WERI-Rb-1 (cell line): ENCODE measurements at regions not wholly inside any gene's neighbourhood (a gene's known extent, or its start where the extent isn't known, plus 50 kb on each side); places are given as distances from the start of the nearest gene placed in this dataset.
"Not testable (repeated sequence)": the region's sequence is repeated elsewhere in the genome, so short reads cannot be mapped to it uniquely, and the experiment has no call there.

ENCODE experiments used
- DNase-seq: peaks from one replicate; pipeline ENCODE4 v3.0.0-alpha.2; 2020
- H3K27ac ChIP-seq: fragments of 250-450 bp; sonication (Bioruptor Pico); 2 replicates; pipeline ENCODE4 v1.5.1; 2020; ENCODE audit warnings: mild to moderate bottlenecking, moderate library complexity
- H3K27me3 ChIP-seq: fragments of 250-450 bp; sonication (Bioruptor Pico); 2 replicates; pipeline ENCODE4 v1.5.1; 2021; ENCODE audit warnings: mild to moderate bottlenecking, low read depth, moderate library complexity; ENCODE audit not compliant: insufficient read depth, severe bottlenecking
- H3K36me3 ChIP-seq: fragments of 250-450 bp; sonication (Bioruptor Pico); 2 replicates; pipeline ENCODE4 v1.5.1; 2020; ENCODE audit warnings: mild to moderate bottlenecking, moderate library complexity
- H3K4me3 ChIP-seq: 2 replicates; pipeline ENCODE4 v1.5.1; 2011; ENCODE audit warnings: low read depth, mild to moderate bottlenecking, control low read depth, low read length
- H3K9me3 ChIP-seq: fragments of 250-450 bp; sonication (Bioruptor Pico); 2 replicates; pipeline ENCODE4 v1.5.1; 2021; ENCODE audit warnings: mild to moderate bottlenecking, moderate library complexity; ENCODE audit not compliant: severe bottlenecking
- TF ChIP-seq, protein P1 (sequence below): IDR thresholded peaks from 2 replicates; pipeline ENCODE4 v1.5.1; 2011; ENCODE audit warnings: low read depth, mild to moderate bottlenecking, control low read depth, inconsistent platforms, low read length

DNA sequence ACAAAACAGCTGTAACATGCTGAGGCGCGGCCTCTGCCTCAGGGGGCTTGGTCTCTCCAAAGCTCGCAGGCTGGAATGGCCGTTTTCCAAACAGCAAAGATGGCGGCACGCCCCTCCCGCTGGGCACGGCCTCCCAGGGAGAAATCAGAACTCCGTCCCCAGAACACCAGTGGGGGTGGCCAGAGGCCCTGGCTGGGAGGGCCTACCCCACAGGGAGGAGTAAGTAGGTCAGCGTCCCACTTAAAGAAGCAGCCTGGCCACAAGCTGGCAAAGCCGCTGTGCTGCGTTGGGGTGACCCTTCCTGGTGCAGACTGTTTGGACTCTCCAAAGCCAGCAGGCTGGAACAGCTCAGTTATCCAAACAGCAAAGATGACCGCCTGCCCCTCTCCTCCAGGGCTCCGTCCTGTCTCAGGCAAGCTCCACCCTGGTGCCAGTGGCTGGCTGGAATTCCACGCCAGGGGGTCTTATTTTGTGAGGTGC is 862.8 kb downstream of the TRIML1 start:
- no peak for DNase-seq
- H3K27me3 ChIP-seq, result peaks cover 95% of the 10 kb centered on the region
- peaks cover 13% of the 10 kb centered on the region for H3K9me3 ChIP-seq
- H3K27ac ChIP-seq, result no peak overlapping the region
- no peak overlapping the region for H3K4me3 ChIP-seq
- H3K36me3 ChIP-seq, result no peaks in the 10 kb centered on the region
- TF ChIP-seq, protein P1, sequence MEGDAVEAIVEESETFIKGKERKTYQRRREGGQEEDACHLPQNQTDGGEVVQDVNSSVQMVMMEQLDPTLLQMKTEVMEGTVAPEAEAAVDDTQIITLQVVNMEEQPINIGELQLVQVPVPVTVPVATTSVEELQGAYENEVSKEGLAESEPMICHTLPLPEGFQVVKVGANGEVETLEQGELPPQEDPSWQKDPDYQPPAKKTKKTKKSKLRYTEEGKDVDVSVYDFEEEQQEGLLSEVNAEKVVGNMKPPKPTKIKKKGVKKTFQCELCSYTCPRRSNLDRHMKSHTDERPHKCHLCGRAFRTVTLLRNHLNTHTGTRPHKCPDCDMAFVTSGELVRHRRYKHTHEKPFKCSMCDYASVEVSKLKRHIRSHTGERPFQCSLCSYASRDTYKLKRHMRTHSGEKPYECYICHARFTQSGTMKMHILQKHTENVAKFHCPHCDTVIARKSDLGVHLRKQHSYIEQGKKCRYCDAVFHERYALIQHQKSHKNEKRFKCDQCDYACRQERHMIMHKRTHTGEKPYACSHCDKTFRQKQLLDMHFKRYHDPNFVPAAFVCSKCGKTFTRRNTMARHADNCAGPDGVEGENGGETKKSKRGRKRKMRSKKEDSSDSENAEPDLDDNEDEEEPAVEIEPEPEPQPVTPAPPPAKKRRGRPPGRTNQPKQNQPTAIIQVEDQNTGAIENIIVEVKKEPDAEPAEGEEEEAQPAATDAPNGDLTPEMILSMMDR, result no peak

DNA sequence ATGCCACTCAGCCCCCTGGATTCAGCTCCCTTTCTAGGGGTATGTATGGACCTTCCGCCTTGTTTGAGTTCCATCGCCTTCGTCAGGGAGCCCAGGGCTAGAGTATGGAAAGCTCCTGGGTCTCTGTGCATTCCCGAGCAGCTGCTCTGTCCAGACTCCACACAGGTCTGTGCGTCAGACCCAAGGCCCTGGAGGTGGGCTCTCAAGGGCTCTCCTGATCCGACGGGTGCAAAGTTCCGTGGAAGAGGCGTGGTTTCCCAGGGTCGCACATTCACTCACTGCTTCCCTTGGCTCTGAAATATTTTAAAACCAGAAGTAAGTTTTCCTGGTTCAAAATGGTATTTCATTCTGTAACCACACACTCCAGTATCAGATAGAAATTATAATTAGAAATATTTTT is 863.2 kb downstream of the TRIML1 start:
- Histone ChIP-seq H3K36me3 (no peaks in the 10 kb centered on the region), H3K27ac (no peak overlapping the region), H3K9me3 (peaks cover 13% of the 10 kb centered on the region), H3K27me3 (peaks cover 96% of the 10 kb centered on the region), H3K4me3 (no peak overlapping the region)
- no peak for DNase-seq
- TF ChIP-seq, protein P1, result no peak

DNA sequence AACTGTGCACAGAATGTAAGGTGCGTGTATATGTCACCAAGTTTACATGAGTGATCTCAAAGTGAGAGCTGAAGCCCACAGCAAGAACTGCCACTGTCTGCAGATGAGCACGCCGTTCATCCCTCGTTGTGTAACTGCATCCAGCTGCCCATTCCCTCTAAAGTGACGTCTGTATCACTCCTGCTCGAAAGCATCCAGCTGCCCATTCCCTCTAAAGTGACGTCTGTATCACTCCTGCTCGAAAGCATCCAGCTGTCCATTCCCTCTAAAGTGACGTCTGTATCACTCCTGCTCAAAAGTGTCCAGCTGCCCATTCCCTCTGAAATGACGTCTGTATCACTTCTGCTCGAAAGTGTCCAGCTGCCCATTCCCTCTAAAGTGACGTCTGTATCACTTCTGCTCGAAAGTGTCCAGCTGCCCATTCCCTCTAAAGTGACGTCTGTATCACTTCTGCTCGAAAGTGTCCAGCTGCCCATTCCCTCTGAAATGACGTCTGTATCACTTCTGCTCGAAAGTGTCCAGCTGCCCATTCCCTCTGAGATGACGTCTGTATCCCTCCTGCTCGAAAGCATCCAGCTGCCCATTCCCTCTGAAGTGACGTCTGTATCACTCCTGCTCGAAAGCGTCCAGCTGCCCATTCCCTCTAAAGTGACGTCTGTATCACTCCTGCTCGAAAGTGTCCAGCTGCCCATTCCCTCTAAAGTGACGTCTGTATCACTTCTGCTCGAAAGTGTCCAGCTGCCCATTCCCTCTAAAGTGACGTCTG is 871.4 kb downstream of the TRIML1 start:
- H3K36me3 ChIP-seq, H3K9me3 ChIP-seq, H3K27ac ChIP-seq, H3K4me3 ChIP-seq, DNase-seq: not testable (repeated sequence)
- H3K27me3 ChIP-seq, result peaks cover 85% of the 10 kb centered on the region

DNA sequence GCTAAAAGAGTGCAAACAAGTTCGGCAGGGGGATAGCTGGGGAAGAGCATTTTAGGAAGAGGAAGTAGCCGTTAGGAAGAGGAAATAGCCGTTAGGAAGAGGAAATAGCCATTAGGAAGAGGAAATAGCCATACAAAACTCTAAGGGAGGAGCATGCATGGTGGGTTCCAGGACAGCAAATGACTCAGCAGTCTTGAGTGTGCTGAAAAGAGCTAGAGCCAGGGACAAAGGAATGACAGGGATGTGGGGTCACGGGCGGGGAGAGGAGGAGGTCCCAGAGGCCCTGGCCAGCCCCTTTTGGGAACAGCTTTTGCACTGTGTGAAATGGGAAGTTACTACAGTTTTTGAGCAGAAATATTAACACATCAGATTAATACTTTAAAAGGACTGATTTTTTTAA is 882.6 kb downstream of the TRIML1 start:
- Histone ChIP-seq H3K27ac (no peak overlapping the region), H3K36me3 (no peaks in the 10 kb centered on the region), H3K27me3 (peaks cover 61% of the 10 kb centered on the region), H3K4me3 (no peak overlapping the region), H3K9me3 (no peaks in the 10 kb centered on the region)
- no peak for DNase-seq
- TF ChIP-seq, protein P1, result no peak

DNA sequence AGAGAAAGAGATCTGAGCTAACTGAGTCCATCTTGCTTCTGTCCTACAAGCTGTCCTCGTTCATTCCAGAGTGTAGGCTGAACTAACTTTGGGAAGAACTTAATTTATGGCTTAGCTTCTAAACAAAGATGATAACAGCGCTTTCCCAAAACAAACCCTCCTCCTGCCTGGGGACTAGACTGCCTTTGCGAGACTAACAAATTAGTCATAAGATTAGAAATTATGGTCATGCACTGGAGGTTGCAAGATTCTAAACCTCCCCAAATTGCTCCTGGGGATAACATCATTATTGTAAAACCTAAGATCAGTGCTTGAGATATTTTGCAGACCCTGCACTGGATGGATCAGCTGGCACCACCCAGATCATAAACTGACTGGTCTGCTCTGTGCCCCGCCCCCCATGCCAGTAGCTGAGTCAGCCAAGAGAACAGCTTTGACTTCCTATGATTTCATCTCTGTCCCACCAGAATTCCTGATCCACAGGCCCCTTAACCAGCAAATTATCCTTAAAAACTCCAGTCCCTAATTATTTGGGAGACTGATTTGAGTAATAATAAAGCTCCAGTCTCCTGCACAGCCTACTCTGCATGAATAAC is 883.3 kb downstream of the TRIML1 start:
- peaks cover 55% of the 10 kb centered on the region for H3K27me3 ChIP-seq
- no peak overlapping the region for H3K27ac ChIP-seq
- TF ChIP-seq, protein P1, result no peak
- no peak for DNase-seq
- H3K36me3 ChIP-seq, result no peaks in the 10 kb centered on the region
- no peaks in the 10 kb centered on the region for H3K9me3 ChIP-seq
- H3K4me3 ChIP-seq, result no peak overlapping the region

DNA sequence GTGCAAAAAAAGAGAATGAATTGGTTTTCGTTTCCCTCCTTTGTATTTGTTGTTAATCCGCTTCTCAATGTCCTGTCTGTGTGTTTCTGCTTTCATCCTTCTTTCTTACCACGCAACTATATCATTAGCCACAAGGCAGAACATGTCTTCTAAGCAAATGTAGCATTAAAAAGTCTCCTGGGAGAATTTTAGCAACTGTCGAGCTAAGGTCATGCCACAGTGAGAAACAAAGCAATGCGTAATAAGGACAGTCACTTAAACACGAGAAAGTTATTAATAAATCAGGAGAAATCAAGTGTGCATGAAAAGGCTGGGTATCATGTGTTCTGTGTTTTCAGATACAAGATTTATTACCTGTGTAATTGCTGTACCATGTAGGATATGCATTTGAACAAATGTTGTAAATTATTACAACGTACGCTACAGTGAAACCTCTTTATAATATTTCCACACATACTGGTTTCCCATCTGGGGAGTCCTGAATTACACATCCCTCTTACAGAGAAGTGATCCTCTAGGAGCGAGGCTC is 890.8 kb downstream of the TRIML1 start:
- DNase-seq, result no peak
- TF ChIP-seq, protein P1, result no peak
- H3K27me3 ChIP-seq, result peaks cover 80% of the 10 kb centered on the region

More for the DNA sequence above, 890.8 kb downstream of the TRIML1 start:
- H3K36me3 ChIP-seq, result no peaks in the 10 kb centered on the region
- H3K9me3 ChIP-seq, result no peaks in the 10 kb centered on the region
- H3K27ac ChIP-seq, result no peak overlapping the region
- no peak overlapping the region for H3K4me3 ChIP-seq
